ENCODE measurements at regions not wholly inside any gene's neighbourhood (a gene's known extent, or its start where the extent isn't known, plus 50 kb on each side); places are given as distances from the start of the nearest gene placed in this dataset.
"Not testable (repeated sequence)": the region's sequence is repeated elsewhere in the genome, so short reads cannot be mapped to it uniquely, and the experiment has no call there.

DNA sequence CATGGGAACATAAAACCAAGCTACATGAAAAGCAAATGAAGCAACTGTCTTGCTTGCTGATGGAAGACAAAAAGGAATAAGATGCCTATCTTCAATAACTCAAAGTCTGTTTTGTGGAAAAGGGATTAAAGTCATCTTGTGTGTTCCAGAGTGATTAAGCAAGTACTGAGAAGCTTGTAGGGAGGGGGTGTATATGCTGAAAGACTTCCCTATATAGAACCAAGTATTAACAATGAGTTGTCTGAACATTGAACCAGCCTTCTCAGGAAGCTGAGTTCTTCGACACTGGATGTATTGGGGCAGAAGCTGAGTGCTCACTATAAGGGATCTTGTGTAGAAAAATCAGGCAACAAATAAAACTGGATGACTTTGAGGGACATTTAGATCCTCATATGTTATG lies 451.8 kb downstream of the CD83 start:
- no peak for DNase-seq (ENCODE audit: low read depth)

DNA sequence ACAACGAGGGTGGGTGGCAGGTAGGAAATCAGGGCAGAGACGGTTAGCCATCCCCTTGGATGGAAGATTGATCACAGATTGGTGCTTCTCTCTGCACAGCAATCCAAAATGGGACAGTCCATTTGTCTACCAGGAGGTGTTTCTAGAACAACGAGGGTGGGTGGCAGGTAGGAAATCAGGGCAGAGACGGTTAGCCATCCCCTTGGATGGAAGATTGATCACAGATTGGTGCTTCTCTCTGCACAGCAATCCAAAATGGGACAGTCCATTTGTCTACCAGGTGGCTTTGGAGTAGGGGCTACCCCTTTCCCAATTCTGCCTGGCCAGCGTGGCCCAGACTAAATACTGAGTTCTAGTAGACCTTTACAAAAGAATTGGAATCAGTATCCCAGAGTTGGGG lies 452.3 kb downstream of the CD83 start:
- DNase-seq (ENCODE audit: low read depth), result not testable (repeated sequence)

DNA sequence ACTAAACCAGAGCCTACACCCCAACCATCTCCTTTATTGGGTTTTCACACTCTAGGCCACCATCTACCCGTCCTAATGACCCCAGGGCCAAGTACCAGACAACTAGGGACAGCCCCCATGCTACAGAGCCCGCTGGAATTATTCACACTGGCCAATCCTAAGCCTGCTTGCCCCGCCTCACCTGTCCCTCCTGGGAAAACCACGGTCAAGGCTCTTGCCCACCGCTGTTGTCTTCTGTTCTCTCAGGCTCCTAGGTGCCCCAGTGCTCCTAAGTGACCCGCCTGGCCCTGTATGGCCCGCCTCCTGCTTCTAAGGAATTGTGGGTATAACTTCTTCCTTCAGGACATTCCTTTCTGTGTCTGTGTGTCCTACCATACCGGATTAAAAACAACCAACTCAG lies 453.4 kb downstream of the CD83 start:
- DNase-seq (ENCODE audit: low read depth), result no peak

DNA sequence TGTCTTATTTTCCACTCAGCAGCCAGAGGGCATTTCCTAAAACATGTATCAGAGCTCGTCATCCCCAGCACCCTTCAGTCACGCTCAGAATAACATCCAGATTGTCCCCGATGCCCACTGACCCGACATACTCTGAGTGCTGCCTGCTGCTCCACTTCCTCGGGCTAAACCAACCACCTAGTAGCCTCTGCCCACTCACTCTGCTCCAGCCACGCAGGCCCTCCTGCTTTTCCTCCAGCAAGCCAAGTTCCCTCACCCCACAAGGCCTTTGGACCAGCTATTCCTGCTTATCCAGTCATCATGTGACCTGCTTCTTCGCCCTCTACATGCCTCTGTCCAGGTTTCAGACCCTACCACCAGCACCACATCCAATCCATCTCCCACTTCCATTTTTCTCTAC lies 454.2 kb downstream of the CD83 start:
- DNase-seq (ENCODE audit: low read depth), result no peak

DNA sequence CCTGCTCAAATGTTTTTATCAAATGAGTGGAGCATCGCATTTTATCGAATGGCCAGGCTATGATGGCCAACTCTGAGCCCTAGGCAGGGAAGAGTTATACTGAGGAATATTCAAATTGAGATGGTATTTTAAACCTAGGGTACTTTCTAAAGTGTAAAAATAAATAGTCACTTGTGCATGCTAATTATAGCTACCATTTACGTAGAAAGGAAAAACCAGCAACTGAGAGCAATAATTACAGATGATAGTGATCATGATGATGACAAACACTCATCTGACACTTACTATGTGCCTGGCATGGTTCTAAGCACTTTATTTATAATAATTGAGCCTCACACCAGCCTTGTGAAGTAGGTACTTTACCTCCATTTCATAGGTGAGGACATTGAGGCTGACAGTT lies 455.7 kb downstream of the CD83 start:
- no peak for DNase-seq (ENCODE audit: low read depth)

DNA sequence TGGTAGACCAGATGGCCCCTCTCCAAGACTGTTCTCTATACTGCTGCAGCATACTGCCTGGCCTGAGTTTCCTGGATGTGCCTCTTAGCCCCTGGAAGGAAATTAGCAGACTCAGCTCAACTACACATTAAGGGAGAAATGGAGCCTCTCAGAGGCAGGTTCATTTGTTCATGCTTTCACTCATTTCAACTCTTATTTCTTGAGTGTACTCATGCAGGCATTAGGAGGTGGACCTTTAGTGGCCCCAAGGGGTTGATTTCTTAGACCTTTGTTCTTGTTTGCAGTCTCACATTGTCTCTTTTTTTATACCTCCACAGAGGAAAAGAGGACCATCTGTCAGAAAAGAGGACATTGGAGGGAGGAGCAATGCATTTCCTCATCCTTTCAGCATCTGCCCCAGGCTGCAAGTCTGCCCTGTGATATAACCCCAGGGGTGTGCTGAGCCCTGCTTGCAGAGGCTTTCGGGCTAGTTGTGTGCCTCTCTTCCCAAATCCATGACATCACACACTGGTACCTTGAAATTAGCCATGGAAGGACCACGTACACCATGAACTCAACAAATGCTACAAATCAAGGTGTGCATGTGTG lies 456.2 kb downstream of the CD83 start:
- DNase-seq (ENCODE audit: low read depth), result no peak

DNA sequence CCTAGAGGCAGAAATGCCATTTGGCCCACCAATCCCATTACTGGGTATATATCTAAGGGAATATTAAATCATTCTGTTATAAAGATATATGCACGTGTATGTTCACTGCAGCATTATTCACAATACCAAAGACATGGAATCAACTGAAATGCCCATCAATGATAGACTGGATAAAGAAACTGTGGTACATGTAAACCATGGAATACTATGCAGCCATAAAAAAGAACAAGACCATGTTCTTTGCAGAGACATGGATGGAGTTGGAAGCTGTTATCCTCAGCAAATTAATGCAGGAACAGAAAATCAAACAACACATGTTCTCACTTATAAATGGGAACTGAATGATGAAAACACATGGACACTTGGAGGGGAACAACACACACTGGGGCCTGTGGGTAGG lies 458.4 kb downstream of the CD83 start:
- DNase-seq (ENCODE audit: low read depth), result no peak

DNA sequence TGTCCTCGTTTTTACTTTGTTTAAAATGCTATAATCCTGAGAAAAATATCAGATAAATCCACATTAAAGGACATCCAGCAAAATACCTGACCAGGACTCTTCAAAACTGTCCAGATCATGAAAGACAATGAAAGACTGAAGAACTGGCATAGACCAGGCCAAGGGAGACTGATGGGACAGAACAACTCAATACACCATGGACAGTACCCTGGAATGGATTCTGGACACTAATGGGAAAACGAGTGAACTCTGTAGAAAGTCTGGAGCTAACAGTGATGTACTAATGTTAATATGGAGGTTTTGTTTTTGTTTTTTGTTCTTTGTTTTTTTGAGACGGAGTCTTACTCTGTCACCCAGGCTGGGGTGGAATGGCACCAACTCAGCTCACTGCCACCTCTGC lies 461.4 kb downstream of the CD83 start:
- DNase-seq (ENCODE audit: low read depth), result no peak

DNA sequence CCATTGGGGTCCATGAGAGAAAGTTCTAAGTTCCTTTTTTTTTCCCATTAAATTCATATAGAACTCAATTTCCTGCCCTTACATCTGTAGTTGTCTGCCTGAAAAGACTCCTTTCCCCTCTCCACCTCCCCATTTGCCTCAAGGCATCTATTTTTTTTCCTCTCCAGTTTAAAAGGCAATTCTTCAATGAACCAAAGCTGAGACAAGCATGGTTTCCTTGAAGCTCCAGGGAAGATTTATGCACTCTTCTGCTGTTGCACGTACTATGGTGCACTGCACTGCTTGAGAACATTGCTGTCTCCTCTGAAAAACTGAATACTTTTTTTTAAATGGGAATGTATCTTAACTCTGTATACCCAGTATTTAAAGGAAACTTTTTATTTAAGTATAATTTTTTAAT lies 465.2 kb downstream of the CD83 start:
- DNase-seq (ENCODE audit: low read depth), result no peak

DNA sequence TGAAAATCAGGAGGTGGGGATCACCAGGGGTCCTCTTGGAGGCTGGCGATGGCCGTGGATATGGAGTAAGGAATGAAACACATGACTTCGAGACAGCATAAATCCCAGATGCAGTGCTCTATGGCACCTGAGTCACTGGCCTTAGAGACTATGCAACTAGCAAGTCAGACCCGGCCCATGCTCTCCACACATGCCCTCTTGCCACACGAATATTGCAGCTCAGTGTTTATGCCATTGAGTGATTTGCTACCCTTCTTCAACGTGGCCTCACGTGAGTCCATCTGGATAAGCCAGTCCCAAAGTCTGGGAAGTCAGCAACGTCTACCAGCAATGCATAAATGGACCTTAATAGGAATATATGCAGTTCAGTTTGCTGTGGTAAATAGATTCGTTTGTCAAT lies 466.3 kb downstream of the CD83 start:
- DNase-seq (ENCODE audit: low read depth), result no peak

DNA sequence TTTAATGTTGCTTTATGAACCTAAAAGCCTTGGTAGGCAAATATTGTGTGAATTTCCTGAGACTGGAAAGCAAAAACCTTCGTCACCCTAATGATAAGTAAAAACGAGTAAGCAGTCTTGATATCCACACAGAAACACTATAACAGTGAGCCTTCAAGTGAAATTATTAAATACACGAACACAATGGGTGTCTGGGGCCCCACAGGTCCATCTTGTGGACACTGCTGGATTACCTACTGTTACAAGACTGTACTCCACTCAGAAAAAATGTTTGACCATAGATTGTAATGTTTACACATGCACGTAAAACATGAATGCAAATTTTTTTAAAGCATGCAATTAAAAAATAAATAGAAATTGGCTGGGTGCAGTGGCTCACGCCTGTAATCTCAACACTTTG lies 466.9 kb downstream of the CD83 start:
- DNase-seq (ENCODE audit: low read depth), result no peak

DNA sequence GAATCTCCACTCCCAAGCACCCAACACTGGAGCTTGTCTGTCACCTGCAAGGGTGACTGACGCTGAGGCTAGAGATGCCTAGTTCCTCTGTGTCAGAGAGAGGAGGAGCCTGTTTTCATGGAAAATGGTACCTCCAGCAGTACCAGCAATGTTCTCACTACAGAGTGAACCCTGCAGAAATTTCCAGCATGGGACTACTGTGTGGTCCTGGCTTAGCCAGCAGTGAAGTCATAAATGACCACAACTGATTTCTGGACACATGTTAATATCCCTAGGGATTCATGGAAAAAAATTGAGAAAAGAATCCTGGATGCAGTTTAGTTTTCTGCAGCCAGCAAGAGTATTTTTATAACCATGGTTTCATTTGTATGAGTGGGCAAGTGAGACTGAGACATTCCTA lies 468.1 kb downstream of the CD83 start:
- DNase-seq (ENCODE audit: low read depth), result no peak

DNA sequence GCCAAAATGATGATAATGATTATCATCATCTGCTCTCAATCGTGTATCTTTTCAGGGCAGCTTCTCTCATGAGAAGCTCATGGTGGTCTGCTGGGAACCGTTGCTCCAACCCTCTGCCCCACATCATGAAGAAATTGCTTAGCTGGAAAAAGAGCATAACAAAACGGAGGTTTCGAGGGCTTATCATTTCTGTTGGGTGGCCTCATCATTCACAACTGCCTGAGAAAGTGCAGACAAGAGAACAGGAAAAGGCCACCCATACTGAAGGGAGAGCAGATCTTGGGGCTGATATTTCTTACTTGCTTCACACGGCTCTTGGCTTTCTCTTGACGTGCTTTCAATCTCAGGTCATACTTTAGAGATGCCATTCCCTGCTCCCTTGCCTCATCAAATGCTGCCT lies 471.6 kb downstream of the CD83 start:
- DNase-seq (ENCODE audit: low read depth), result no peak

DNA sequence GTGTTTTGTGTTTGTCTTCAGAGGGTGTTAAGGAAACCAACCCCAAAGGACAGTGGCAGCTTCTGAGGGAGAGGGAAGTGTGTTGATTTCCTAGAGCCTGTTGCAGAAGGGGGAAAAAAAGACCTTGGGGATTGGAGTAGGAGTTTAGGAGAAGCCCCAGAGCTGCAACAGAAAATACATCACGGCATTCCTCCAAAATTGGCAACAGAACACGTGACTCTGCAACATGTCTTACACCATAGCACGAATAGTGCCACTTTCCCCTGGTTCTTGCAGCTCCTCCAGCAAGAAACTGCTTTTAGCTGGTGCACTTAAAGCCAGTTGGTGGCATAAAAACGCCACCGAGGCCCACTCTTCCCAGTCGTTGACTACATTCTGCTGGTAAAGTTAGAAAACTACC lies 473.0 kb downstream of the CD83 start:
- no peak for DNase-seq (ENCODE audit: low read depth)

DNA sequence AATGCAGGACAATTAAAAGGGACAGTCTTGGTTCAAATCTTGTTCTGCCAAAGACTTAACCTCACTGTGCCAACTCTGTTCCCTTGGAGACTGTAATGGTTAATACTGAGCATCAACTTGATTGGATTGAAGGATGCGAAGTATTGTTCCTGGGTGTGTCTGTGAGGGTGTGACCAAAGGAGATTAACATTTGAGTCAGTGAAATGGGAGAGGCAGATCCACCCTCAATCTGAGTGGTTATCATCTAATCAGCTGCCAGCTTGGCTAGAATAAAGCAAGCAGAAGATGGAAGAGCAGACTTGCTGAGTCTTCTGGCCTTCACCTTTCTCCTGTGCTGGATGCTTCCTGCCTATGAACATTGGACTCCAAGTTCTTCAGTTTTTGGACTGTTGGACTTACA lies 474.4 kb downstream of the CD83 start:
- DNase-seq (ENCODE audit: low read depth), result no peak

DNA sequence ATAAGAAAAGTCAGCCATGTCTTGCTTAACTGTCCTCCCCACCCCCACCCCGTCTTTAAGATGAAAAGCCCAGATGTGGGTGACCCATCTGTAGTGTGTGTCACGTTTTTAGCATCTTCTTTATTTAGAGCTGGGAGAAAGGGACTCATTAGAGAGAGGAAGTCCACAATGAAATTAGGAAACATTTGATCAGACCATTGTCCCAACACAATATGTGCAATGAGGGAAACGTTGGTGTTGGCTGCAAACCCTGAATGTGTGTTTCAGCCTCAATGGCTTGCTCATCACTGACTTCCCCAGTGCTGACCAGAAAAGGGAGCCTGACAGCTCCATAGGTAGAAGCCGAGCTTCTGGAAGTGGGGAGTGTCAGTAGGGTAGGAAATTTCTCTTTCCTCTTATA lies 475.7 kb downstream of the CD83 start:
- DNase-seq (ENCODE audit: low read depth), result no peak

DNA sequence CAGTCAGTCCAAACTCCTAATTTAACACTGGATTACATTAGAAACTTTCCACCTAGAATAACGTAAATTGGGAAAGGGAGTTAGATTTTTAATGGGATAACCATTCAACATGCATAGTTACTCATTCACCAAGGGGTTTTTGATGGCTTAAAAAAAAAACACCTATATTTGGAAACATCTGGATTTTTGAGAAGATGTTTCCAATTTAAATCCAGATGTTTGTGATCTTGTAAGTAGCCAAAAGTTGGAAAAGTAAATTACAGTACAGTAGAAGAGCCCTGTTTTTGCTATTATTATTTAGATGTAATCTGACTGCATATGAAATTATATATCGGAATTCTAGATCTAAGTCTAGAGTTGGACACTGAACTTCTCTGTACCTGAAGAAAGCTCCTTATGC lies 478.2 kb downstream of the CD83 start:
- DNase-seq (ENCODE audit: low read depth), result no peak

DNA sequence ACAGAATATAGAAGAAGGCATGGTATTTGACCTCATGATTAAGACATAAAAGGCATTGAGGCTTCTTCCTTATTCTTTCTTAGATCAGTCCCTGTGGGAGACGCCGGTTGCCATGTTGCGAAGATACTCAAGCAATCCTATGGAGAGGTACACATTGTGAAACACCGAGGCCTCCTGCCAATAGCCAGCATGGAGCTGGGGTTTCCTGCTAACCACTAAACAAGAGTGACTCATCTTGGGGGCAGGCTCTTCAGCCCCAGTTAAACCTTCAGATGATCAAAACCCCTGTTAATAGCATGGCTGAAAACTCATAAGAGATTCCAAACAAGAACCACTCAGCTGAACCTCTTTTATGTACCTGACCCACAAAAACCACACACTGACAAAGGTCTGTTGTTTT lies 478.8 kb downstream of the CD83 start:
- no peak for DNase-seq (ENCODE audit: low read depth)

DNA sequence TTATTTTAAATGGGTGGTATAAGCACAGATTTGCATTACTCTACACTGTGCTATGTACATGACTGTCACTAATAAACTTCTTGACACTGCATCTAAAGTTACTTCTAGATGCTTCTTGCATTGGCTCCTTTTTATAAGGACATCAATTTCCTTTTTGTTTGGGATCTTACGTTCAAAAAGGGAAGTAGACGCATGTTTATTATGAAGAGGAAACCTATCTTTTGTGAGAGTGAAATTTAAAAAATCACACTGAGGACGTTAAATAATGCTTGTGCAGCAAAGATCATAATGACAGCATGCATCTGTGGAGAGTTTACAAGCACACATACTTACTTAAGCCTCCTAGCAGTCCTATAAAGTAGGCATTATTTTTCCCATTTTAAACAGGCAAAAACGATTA lies 479.5 kb downstream of the CD83 start:
- no peak for DNase-seq (ENCODE audit: low read depth)

DNA sequence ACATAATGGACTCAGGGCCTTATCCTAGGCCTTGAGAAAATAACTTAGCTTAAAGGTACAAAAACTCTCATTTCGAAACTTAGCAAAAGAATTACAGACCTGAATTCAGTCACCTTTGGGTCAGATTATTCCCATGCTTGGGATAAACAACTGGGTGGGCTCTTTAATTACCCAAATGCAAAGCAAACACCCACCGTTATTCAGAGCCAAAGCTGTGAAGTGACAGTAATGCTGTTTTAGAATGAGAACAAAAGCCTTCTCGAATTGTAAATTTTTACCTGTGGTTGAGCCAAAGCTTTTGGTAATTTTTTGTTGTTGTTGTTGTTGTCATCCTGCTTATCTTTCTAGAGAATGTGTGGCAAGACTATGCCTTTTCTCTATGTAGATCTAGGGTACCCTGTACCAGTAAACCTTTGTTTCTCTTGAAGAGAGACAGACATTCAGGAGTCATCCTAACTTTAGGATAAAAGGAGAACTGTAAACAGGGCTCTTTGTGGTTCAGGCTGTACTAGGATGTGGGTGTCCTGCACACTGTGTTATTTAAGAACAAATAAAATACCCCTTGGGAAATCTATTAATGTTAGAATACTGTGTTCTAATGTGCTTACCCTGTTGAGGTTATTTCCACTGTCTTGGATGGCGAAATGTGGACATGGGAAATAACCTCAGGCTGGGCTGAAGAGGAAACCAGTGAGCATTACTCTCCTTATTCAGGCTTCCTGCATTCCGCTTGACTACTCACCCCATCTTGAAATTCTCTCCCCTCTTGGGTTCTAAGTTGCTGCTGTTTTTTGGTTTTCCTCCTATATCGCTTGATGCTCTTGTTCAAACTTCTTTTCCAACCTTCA lies 480.7 kb downstream of the CD83 start:
- no peak for DNase-seq (ENCODE audit: low read depth)

DNA sequence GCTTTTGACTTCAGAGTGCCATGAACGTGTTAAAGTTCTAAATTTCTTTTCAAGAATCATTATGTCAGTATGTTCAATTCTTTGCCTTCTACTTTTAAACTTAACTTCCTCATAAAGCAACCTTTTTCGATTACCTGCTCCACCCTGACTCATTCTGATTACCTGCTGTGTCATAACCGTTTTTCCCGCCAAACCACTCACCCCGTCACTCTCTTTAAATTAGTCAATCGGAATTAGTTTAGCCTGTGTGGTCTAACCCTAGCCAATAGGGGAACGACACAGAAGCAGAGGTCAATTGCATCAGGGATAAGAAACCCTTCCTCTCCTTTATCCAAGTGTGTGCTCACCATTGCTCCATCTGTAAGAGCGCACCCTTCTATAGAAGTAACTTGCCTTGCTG lies 482.7 kb downstream of the CD83 start:
- not testable (repeated sequence) for DNase-seq (ENCODE audit: low read depth)

DNA sequence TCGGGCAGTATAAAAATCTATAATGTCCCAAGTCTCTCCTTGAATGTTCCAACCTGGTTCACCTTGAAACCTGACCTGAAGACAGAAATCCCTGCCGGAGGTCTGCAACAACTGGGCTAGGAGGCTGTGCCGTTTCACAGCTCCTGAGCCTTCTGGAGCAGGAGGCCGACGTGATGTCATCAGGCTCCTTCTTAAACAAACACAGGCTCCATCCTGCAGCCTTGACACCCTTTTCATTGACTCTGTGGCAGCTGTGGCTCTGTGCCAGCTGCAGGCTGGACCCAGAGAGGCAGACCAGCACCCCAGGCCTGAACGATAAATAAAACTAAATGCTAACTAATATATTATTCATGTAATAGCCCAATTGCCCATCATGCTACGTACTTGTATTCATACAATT lies 483.9 kb downstream of the CD83 start:
- DNase-seq (ENCODE audit: low read depth), result no peak

DNA sequence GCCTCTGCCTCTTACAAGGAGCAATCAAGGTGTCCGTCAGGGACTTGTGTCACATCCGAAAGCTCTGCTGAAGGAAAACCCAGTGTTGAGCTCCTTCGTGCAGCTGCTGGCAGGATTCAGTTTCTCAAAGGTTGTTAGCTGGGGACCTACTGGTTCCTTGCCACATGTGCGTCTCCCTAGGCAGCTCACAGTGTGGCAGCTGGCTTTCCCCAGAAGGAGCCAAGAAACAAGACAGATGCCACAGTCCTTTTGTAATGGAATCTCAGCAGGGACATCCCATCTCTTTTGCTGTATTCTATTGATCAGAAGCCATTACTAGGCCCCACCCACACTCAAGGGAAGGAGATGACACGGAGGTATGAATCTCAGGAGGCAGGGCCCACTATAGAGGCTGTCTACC lies 488.8 kb downstream of the CD83 start:
- DNase-seq (ENCODE audit: low read depth), result no peak

DNA sequence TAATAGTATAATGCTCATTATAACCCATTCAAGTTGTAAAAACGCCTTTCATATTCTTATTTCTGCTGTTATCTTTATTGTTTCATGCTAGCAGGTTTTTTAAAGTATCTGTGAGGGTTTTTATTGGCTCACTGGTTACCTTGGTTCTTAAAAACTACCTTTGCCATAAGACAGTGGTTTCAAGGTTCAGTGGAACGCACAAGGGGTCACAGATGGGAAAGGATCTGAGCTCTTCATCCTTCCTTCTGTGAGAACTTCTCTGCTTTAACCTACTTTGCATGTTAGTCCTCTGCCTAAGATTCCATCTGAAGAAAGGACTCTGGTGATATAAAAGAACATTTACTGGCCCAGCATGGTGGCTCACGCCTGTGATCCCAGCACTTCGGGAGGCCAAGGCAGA lies 492.6 kb downstream of the CD83 start:
- no peak for DNase-seq (ENCODE audit: low read depth)

All from stimulated activated CD4-positive, alpha-beta T cell treated with anti-CD3 and anti-CD28 coated beads, Interleukin-2, amount 100 ng/mL, for 4 hours (primary cell).